Tongue (tissue), 1 donor: ENCODE measurements at regions not wholly inside any gene's neighbourhood (a gene's known extent, or its start where the extent isn't known, plus 50 kb on each side); places are given as distances from the start of the nearest gene placed in this dataset.
A peak's percentile ranks its signal among the peaks of the same experiment; 100 is the strongest.

Experiments
- DNase-seq: peaks from one replicate; pipeline ENCODE4 v3.0.0-alpha.2; 2015

GRCh38 chr1:30329802-30330557 lies 393.4 kb downstream of the MATN1 start:
- DNase-seq: no peak

GRCh38 chr1:30329263-30329753 lies 394.1 kb downstream of the MATN1 start:
- no peak for DNase-seq

- DNase-seq: no peak
Observed at GRCh38 chr1:30328401-30329262, 394.8 kb downstream of the MATN1 start.

GRCh38 chr1:30328100-30328370 lies 395.4 kb downstream of the MATN1 start:
- no peak for DNase-seq

- DNase-seq: no peak
Observed at GRCh38 chr1:30327370-30328099, 395.9 kb downstream of the MATN1 start.

GRCh38 chr1:30325999-30326398 lies 397.4 kb downstream of the MATN1 start:
- no peak for DNase-seq

- DNase-seq: no peak
Observed at GRCh38 chr1:30325085-30325935, 398.1 kb downstream of the MATN1 start.

GRCh38 chr1:30324251-30325084 lies 398.9 kb downstream of the MATN1 start:
- no peak for DNase-seq

GRCh38 chr1:30323841-30324240 lies 399.5 kb downstream of the MATN1 start:
- DNase-seq: no peak

GRCh38 chr1:30323352-30323751 lies 400.0 kb downstream of the MATN1 start:
- DNase-seq: no peak

- DNase-seq: no peak
Observed at GRCh38 chr1:30322859-30323257, 400.5 kb downstream of the MATN1 start.

GRCh38 chr1:30321996-30322858 lies 401.2 kb downstream of the MATN1 start:
- DNase-seq: no peak

- peak; percentile 52 for DNase-seq
Observed at GRCh38 chr1:30321246-30321910, 402.0 kb downstream of the MATN1 start.

GRCh38 chr1:30320581-30320890 lies 402.8 kb downstream of the MATN1 start:
- peak; percentile 25 for DNase-seq

GRCh38 chr1:30319765-30320580 lies 403.4 kb downstream of the MATN1 start:
- no peak for DNase-seq

- DNase-seq: no peak
Observed at GRCh38 chr1:30318864-30319718, 404.3 kb downstream of the MATN1 start.

- no peak for DNase-seq
Observed at GRCh38 chr1:30318413-30318812, 405.0 kb downstream of the MATN1 start.

- DNase-seq: no peak
Observed at GRCh38 chr1:30317921-30318320, 405.5 kb downstream of the MATN1 start.
